ENCODE measurements at regions not wholly inside any gene's neighbourhood (a gene's known extent, or its start where the extent isn't known, plus 50 kb on each side); places are given as distances from the start of the nearest gene placed in this dataset.

GRCh38 chr6:14193524-14193923 lies 76.0 kb downstream of the CD83 start:
- TF ChIP-seq CTCF (conservative IDR thresholded peaks at IDR 0.05; ENCODE audit: control insufficient read depth, insufficient read depth, low read depth, low read length), result no peak
- no peak for DNase-seq (ENCODE audit: low read depth)
- no peak overlapping the region for H3K4me3 ChIP-seq (ENCODE audit: control insufficient read depth, low read depth, low read length)

- TF ChIP-seq CTCF (conservative IDR thresholded peaks at IDR 0.05; ENCODE audit: control insufficient read depth, insufficient read depth, low read depth, low read length), result no peak
- DNase-seq (ENCODE audit: low read depth), result no peak
- no peak overlapping the region for H3K4me3 ChIP-seq (ENCODE audit: control insufficient read depth, low read depth, low read length)
These were observed 76.9 kb downstream of the CD83 start for GRCh38 chr6:14194483-14194882.

- TF ChIP-seq CTCF (conservative IDR thresholded peaks at IDR 0.05; ENCODE audit: control insufficient read depth, insufficient read depth, low read depth, low read length), result no peak
- H3K4me3 ChIP-seq (ENCODE audit: control insufficient read depth, low read depth, low read length), result no peak overlapping the region
- DNase-seq (ENCODE audit: low read depth), result no peak
These were observed 77.4 kb downstream of the CD83 start for GRCh38 chr6:14194976-14195375.

- DNase-seq (ENCODE audit: low read depth), result no peak
- TF ChIP-seq CTCF (conservative IDR thresholded peaks at IDR 0.05; ENCODE audit: control insufficient read depth, insufficient read depth, low read depth, low read length), result no peak
- H3K4me3 ChIP-seq (ENCODE audit: control insufficient read depth, low read depth, low read length), result no peak overlapping the region
These were observed 78.5 kb downstream of the CD83 start for GRCh38 chr6:14196026-14196425.

- TF ChIP-seq CTCF (conservative IDR thresholded peaks at IDR 0.05; ENCODE audit: control insufficient read depth, insufficient read depth, low read depth, low read length), result no peak
- no peak overlapping the region for H3K4me3 ChIP-seq (ENCODE audit: control insufficient read depth, low read depth, low read length)
- DNase-seq (ENCODE audit: low read depth), result no peak
These were observed 79.5 kb downstream of the CD83 start for GRCh38 chr6:14197118-14197517.

- peak; percentile 87 for DNase-seq (ENCODE audit: low read depth)
These were observed 82.5 kb downstream of the CD83 start for GRCh38 chr6:14200047-14200446.

More at GRCh38 chr6:14200047-14200446, 82.5 kb downstream of the CD83 start:
- no peak overlapping the region for H3K4me3 ChIP-seq (ENCODE audit: control insufficient read depth, low read depth, low read length)
- no peak for TF ChIP-seq CTCF (conservative IDR thresholded peaks at IDR 0.05; ENCODE audit: control insufficient read depth, insufficient read depth, low read depth, low read length)

Measured in fibroblast of mammary gland (primary cell).